GM23338 (cell line): ENCODE measurements at regions not wholly inside any gene's neighbourhood (a gene's known extent, or its start where the extent isn't known, plus 50 kb on each side); places are given as distances from the start of the nearest gene placed in this dataset.

Experiments used
- ATAC-seq: fragments of 200-7000 bp; cut with Tn5 transposase; 3 replicates; pipeline ENCODE4 v1.9.1; 2020
- DNase-seq: peaks from one replicate; pipeline ENCODE4 v3.0.0-alpha.2; 2015; ENCODE audit warnings: low spot score
- H2AFZ ChIP-seq: fragments of 200-600 bp; sonication (generic); 2 replicates; pipeline ENCODE4 v1.8.0; 2016; ENCODE audit warnings: antibody characterized with exemption, mild to moderate bottlenecking, moderate library complexity
- H3F3A ChIP-seq: fragments of 200-600 bp; sonication (generic); replicated peaks from 2 replicates; pipeline ENCODE4 v1.8.0; 2017; ENCODE audit warnings: antibody characterized with exemption, mixed run types, low read depth
- H3K27ac ChIP-seq: fragments of 200-600 bp; sonication (generic); 2 replicates; pipeline ENCODE4 v1.6.1; 2016; ENCODE audit warnings: low read depth
- H3K27me3 ChIP-seq: fragments of 200-600 bp; sonication (generic); 2 replicates; pipeline ENCODE4 v1.8.0; 2016; ENCODE audit warnings: mild to moderate bottlenecking, mixed run types, moderate library complexity; ENCODE audit not compliant: insufficient read depth
- H3K36me3 ChIP-seq: fragments of 200-600 bp; sonication (generic); 2 replicates; pipeline ENCODE4 v1.8.0; 2016; ENCODE audit warnings: mild to moderate bottlenecking; ENCODE audit not compliant: insufficient read depth
- H3K4me1 ChIP-seq: fragments of 200-600 bp; sonication (generic); 2 replicates; pipeline ENCODE4 v1.8.0; 2016; ENCODE audit warnings: mild to moderate bottlenecking, moderate library complexity; ENCODE audit not compliant: insufficient read depth
- H3K4me2 ChIP-seq: fragments of 200-600 bp; sonication (generic); 2 replicates; pipeline ENCODE4 v1.7.1; 2017; ENCODE audit warnings: mixed run types
- H3K4me3 ChIP-seq: fragments of 200-600 bp; sonication (generic); 2 replicates; pipeline ENCODE4 v1.6.1; 2016; ENCODE audit warnings: mixed run types
- H3K79me2 ChIP-seq: fragments of 200-600 bp; sonication (generic); replicated peaks from 2 replicates; pipeline ENCODE4 v1.8.0; 2017; ENCODE audit warnings: mild to moderate bottlenecking; ENCODE audit not compliant: insufficient read depth
- H3K9me2 ChIP-seq: fragments of 200-600 bp; sonication (generic); 2 replicates; pipeline ENCODE4 v1.8.0; 2017; ENCODE audit not compliant: insufficient read depth
- H4K20me1 ChIP-seq: fragments of 200-600 bp; sonication (generic); replicated peaks from 2 replicates; pipeline ENCODE4 v1.8.0; 2017; ENCODE audit warnings: mild to moderate bottlenecking; ENCODE audit not compliant: insufficient read depth
- H3K27ac Mint-ChIP-seq: 2 replicates; pipeline ENCODE4 v1.8.0; 2020; ENCODE audit warnings: inconsistent platforms, mild to moderate bottlenecking, moderate library complexity, mixed read lengths
- H3K27me3 Mint-ChIP-seq: 3 replicates; pipeline ENCODE4 v1.8.0; 2022; ENCODE audit warnings: low read depth, mild to moderate bottlenecking, moderate library complexity, mixed read lengths, inconsistent platforms; ENCODE audit not compliant: insufficient read depth, poor library complexity
- H3K36me3 Mint-ChIP-seq: 3 replicates; pipeline ENCODE4 v1.8.0; 2021; ENCODE audit warnings: low read depth, mild to moderate bottlenecking, inconsistent platforms, moderate library complexity, mixed read lengths
- H3K4me1 Mint-ChIP-seq: 3 replicates; pipeline ENCODE4 v1.8.0; 2020; ENCODE audit warnings: mild to moderate bottlenecking, inconsistent platforms, mixed read lengths
- H3K4me3 Mint-ChIP-seq: 3 replicates; pipeline ENCODE4 v1.8.0; 2021; ENCODE audit warnings: moderate library complexity, mild to moderate bottlenecking, inconsistent platforms, mixed read lengths
- H3K9me3 Mint-ChIP-seq: 3 replicates; pipeline ENCODE4 v1.8.0; 2020; ENCODE audit warnings: moderate library complexity, mild to moderate bottlenecking, inconsistent platforms, mixed read lengths
- CREB1 ChIP-seq: fragments of 250-450 bp; sonication (Bioruptor Pico); IDR thresholded peaks from 2 replicates; pipeline ENCODE4 v1.5.0; 2020; ENCODE audit warnings: low read depth, mild to moderate bottlenecking, moderate library complexity
- CTCF ChIP-seq, 2 experiments: fragments of 200-600 bp in 1 of 2; sonication (generic) in 1 of 2; conservative IDR thresholded peaks; 2 replicates each; pipeline versions ENCODE4 v1.5.1 to v1.6.1; 2016 to 2017; ENCODE audit warnings: antibody characterized with exemption in 2 of 2, low read depth in 2 of 2, mild to moderate bottlenecking in 2 of 2, moderate library complexity in 1 of 2
- ETS1 ChIP-seq: IDR thresholded peaks from 2 replicates; pipeline ENCODE4 v1.6.1; 2016; ENCODE audit warnings: antibody characterized with exemption
- EZH2 ChIP-seq: fragments of 200-600 bp; sonication (generic); IDR thresholded peaks from one replicate; pipeline ENCODE4 v1.8.0; 2017; ENCODE audit warnings: antibody characterized with exemption, mild to moderate bottlenecking, low read depth; ENCODE audit not compliant: unreplicated experiment
- EZH2phosphoT487 ChIP-seq: fragments of 200-600 bp; sonication (generic); IDR thresholded peaks from one replicate; pipeline ENCODE4 v1.8.1; 2018; ENCODE audit warnings: antibody characterized with exemption; ENCODE audit not compliant: unreplicated experiment
- POLR2AphosphoS5 ChIP-seq: IDR thresholded peaks from 2 replicates; pipeline ENCODE4 v1.6.1; 2016; ENCODE audit warnings: antibody characterized with exemption, low read depth
- REST ChIP-seq: IDR thresholded peaks from one replicate; pipeline ENCODE4 v1.6.1; 2018; ENCODE audit warnings: antibody characterized with exemption; ENCODE audit not compliant: unreplicated experiment
- STAT1 ChIP-seq: IDR thresholded peaks from one replicate; pipeline ENCODE4 v1.6.1; 2016; ENCODE audit warnings: antibody characterized with exemption; ENCODE audit not compliant: unreplicated experiment
- ZNF114 ChIP-seq: fragments of 250-450 bp; sonication (Bioruptor Pico); IDR thresholded peaks from 2 replicates; pipeline ENCODE4 v1.5.0; 2020; ENCODE audit warnings: mild to moderate bottlenecking, moderate library complexity
- ZNF331 ChIP-seq: fragments of 250-450 bp; sonication (Bioruptor Pico); IDR thresholded peaks from 2 replicates; pipeline ENCODE4 v1.5.0; 2020; ENCODE audit warnings: low read depth, mild to moderate bottlenecking, moderate library complexity

GRCh38 chr9:23172206-23172605, 653.8 kb downstream of the ELAVL2 start (continued):
- TF ChIP-seq REST (no peak), EZH2phosphoT487 (no peak), ZNF331 (CRISPR knock-in tag) (no peak), CREB1 (no peak), STAT1 (no peak), ETS1 (no peak), EZH2 (no peak)

GRCh38 chr9:23172979-23173637, 652.9 kb downstream of the ELAVL2 start:
- Histone ChIP-seq H3K9me2 (no peaks in the 10 kb centered on the region; the same call in 1 of the 2 replicates), H3K4me1 (no peaks in the 10 kb centered on the region), H3K4me3 (no peak overlapping the region), H3K79me2 (no peaks in the 10 kb centered on the region), H3K27me3 (no peaks in the 10 kb centered on the region), H4K20me1 (no peaks in the 10 kb centered on the region), H3K4me2 (no peak overlapping the region), H2AFZ (no peak overlapping the region), H3K36me3 (no peaks in the 10 kb centered on the region), H3K27ac (no peak overlapping the region), H3F3A (no peaks in the 10 kb centered on the region)
- no peaks in the 10 kb centered on the region for H3K36me3 Mint-ChIP-seq
- ATAC-seq (no peak), DNase-seq (no peak)
- H3K4me1 Mint-ChIP-seq = no peaks in the 10 kb centered on the region
- peaks cover 3% of the 10 kb centered on the region for H3K27me3 Mint-ChIP-seq
- H3K4me3 Mint-ChIP-seq = no peak overlapping the region
- no peak overlapping the region for H3K27ac Mint-ChIP-seq
- no peak for TF ChIP-seq POLR2AphosphoS5
- TF ChIP-seq ZNF331 (CRISPR knock-in tag) = no peak
- TF ChIP-seq CTCF (conservative IDR thresholded peaks at IDR 0.05; ENCODE audit: low read depth in 2 of 2) = no peak
- TF ChIP-seq ZNF114 = no peak
- no peak for TF ChIP-seq EZH2
- TF ChIP-seq REST = no peak
- peaks cover 6% of the 10 kb centered on the region; the same call in 2 of the 3 replicates for H3K9me3 Mint-ChIP-seq
